Neural progenitor cell (in vitro differentiated cells): ENCODE measurements at regions not wholly inside any gene's neighbourhood (a gene's known extent, or its start where the extent isn't known, plus 50 kb on each side); places are given as distances from the start of the nearest gene placed in this dataset.

Experiments used
- DNase-seq: peaks from one replicate; pipeline ENCODE4 v3.0.0-alpha.2; 2016; ENCODE audit warnings: low spot score
- H2AFZ ChIP-seq: fragments of 200-600 bp; sonication (generic); replicated peaks from 2 replicates; pipeline ENCODE4 v1.6.1; 2016; ENCODE audit warnings: antibody characterized with exemption
- H3F3A ChIP-seq: fragments of 200-600 bp; sonication (generic); 2 replicates; pipeline ENCODE4 v1.6.1; 2016; ENCODE audit warnings: antibody characterized with exemption, low read depth
- H3K27ac ChIP-seq: fragments of 200-600 bp; sonication (generic); 2 replicates; pipeline ENCODE4 v1.5.1; 2016; ENCODE audit warnings: mild to moderate bottlenecking
- H3K27me3 ChIP-seq: fragments of 200-600 bp; sonication (generic); 2 replicates; pipeline ENCODE4 v1.6.1; 2016; ENCODE audit warnings: mild to moderate bottlenecking, moderate library complexity
- H3K36me3 ChIP-seq: fragments of 200-600 bp; sonication (generic); 2 replicates; pipeline ENCODE4 v1.5.1; 2016
- H3K4me1 ChIP-seq: fragments of 200-600 bp; sonication (generic); 2 replicates; pipeline ENCODE4 v1.6.1; 2016; ENCODE audit warnings: mixed run types
- H3K4me2 ChIP-seq: fragments of 200-600 bp; sonication (generic); 2 replicates; pipeline ENCODE4 v1.6.1; 2016
- H3K4me3 ChIP-seq: fragments of 200-600 bp; sonication (generic); 2 replicates; pipeline ENCODE4 v1.5.1; 2016
- H3K79me2 ChIP-seq: fragments of 200-600 bp; sonication (generic); 2 replicates; pipeline ENCODE4 v1.6.1; 2016; ENCODE audit warnings: low read depth
- H3K9ac ChIP-seq: fragments of 200-600 bp; sonication (generic); 2 replicates; pipeline ENCODE4 v1.6.1; 2016
- H3K9me3 ChIP-seq: fragments of 200-600 bp; sonication (generic); 2 replicates; pipeline ENCODE4 v1.5.1; 2016; ENCODE audit warnings: low read depth
- H4K20me1 ChIP-seq: fragments of 200-600 bp; sonication (generic); 2 replicates; pipeline ENCODE4 v1.6.1; 2016; ENCODE audit warnings: low read depth
- H3K27ac Mint-ChIP-seq: 3 replicates; pipeline ENCODE4 v1.8.0; 2021; ENCODE audit warnings: mixed read lengths
- H3K27me3 Mint-ChIP-seq: 2 replicates; pipeline ENCODE4 v1.8.0; 2022; ENCODE audit warnings: low read depth, mild to moderate bottlenecking, inconsistent platforms, moderate library complexity, mixed read lengths; ENCODE audit not compliant: insufficient read depth
- H3K36me3 Mint-ChIP-seq: 3 replicates; pipeline ENCODE4 v1.8.0; 2021; ENCODE audit warnings: mixed read lengths
- H3K4me1 Mint-ChIP-seq: 3 replicates; pipeline ENCODE4 v1.8.0; 2021; ENCODE audit warnings: mixed read lengths
- H3K4me3 Mint-ChIP-seq: 3 replicates; pipeline ENCODE4 v1.8.0; 2021; ENCODE audit warnings: mild to moderate bottlenecking, moderate library complexity, mixed read lengths
- H3K9me3 Mint-ChIP-seq: 3 replicates; pipeline ENCODE4 v1.8.0; 2020; ENCODE audit warnings: mixed read lengths
- EZH2 ChIP-seq: fragments of 200-600 bp; sonication (generic); IDR thresholded peaks from 2 replicates; pipeline ENCODE4 v1.6.1; 2017; ENCODE audit warnings: antibody characterized with exemption, mild to moderate bottlenecking, moderate library complexity
- EZH2phosphoT487 ChIP-seq: fragments of 200-600 bp; sonication (generic); IDR thresholded peaks from 2 replicates; pipeline ENCODE4 v1.6.1; 2017; ENCODE audit warnings: antibody characterized with exemption
- TF ChIP-seq, protein P1 (sequence below): fragments of 200-600 bp; sonication (generic); IDR thresholded peaks from 2 replicates; pipeline ENCODE4 v1.5.1; 2017; ENCODE audit warnings: antibody characterized with exemption, mild to moderate bottlenecking

DNA sequence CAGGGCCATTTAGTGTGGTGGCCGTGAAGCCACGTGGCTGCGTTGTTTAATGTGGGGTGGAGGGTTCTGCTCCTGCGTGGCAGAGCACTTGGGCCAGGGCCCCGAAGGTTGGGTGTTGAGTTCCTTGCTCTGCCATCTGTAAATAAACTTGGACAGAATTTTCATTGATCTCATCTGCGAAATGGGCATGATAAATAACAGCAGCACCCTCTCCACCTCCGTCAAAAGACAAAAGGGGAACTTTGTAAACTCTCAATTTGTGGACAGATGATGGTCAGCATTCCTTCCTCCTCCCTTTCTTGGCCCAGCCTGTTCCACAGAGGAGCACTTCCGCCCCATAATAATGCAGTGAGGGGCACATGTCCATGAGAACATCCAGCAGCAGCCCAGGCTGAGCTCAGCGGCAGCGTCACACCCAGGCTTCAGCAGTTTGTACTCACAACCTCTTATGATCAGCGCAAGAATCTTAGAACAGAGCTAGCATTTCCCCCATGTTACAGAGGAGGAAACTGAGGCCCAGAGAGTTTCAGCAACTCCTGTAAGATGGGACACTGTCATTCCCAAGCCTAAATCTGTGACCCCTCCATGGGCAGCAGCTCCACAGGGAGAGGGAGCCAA, 874.5 kb downstream of the BRD1 start:
- no peak for DNase-seq
- Mint-ChIP-seq H3K4me3 (no peak overlapping the region), H3K27ac (no peak overlapping the region), H3K4me1 (peaks cover 4% of the 10 kb centered on the region), H3K36me3 (no peaks in the 10 kb centered on the region), H3K27me3 (peaks cover 12% of the 10 kb centered on the region), H3K9me3 (no peaks in the 10 kb centered on the region)
- no peak overlapping the region for H3K27ac ChIP-seq
- no peaks in the 10 kb centered on the region for H3K9me3 ChIP-seq
- no peaks in the 10 kb centered on the region for H3F3A ChIP-seq
- H4K20me1 ChIP-seq: no peaks in the 10 kb centered on the region
- no peaks in the 10 kb centered on the region for H3K79me2 ChIP-seq
- no peaks in the 10 kb centered on the region for H3K27me3 ChIP-seq
- no peak overlapping the region for H3K4me2 ChIP-seq
- TF ChIP-seq EZH2phosphoT487 (no peak), EZH2 (no peak)
- TF ChIP-seq, protein P1, sequence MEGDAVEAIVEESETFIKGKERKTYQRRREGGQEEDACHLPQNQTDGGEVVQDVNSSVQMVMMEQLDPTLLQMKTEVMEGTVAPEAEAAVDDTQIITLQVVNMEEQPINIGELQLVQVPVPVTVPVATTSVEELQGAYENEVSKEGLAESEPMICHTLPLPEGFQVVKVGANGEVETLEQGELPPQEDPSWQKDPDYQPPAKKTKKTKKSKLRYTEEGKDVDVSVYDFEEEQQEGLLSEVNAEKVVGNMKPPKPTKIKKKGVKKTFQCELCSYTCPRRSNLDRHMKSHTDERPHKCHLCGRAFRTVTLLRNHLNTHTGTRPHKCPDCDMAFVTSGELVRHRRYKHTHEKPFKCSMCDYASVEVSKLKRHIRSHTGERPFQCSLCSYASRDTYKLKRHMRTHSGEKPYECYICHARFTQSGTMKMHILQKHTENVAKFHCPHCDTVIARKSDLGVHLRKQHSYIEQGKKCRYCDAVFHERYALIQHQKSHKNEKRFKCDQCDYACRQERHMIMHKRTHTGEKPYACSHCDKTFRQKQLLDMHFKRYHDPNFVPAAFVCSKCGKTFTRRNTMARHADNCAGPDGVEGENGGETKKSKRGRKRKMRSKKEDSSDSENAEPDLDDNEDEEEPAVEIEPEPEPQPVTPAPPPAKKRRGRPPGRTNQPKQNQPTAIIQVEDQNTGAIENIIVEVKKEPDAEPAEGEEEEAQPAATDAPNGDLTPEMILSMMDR: no peak
- H3K36me3 ChIP-seq: no peaks in the 10 kb centered on the region
- H3K4me1 ChIP-seq: no peaks in the 10 kb centered on the region
- no peak overlapping the region for H3K9ac ChIP-seq
- no peak overlapping the region for H2AFZ ChIP-seq
- no peak overlapping the region for H3K4me3 ChIP-seq

DNA sequence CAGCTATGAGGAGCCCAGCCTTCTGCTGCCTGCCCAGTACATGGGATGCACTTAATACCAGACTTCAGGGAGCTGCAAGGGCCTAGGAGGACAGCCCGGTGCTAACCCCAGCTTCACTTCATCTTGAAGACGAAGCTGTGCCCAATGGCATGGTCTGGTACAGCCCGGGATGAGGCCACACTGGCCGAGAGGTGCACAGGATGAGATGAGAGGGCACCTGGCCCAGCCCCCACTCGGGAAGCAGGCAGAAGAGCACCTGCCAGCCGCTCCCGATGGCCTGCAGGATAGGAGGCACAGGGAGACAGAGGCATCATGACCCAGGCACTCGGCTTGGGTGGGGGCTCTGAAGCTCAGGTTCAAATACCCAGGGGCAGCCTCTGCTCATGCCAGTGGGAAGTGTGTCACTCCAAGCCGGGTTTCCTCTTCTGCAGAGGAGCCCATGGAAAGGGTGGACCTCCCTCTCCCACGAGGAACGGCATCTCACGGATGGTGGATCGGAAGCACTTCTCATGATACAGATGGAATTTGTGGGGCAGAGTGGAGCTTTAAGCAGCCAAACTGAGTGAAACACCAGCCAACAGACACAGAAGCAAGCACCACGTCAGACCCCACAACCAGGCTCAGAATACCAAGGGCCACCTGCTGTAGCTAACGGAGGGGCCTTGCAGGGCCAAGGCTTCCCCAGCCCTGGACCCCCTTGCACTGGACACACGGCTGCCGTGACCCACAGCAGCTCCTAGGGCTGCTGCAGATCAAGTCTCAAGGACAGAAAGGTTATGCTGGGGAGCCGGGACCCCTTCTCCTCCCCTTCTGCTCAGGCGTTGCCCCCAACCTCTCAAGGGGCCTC, 875.2 kb downstream of the BRD1 start:
- Histone ChIP-seq H3K9ac (no peak overlapping the region), H3K9me3 (no peaks in the 10 kb centered on the region), H3F3A (no peaks in the 10 kb centered on the region), H3K4me3 (no peak overlapping the region), H3K4me2 (no peak overlapping the region), H3K27me3 (no peaks in the 10 kb centered on the region), H4K20me1 (no peaks in the 10 kb centered on the region), H3K36me3 (no peaks in the 10 kb centered on the region), H2AFZ (no peak overlapping the region), H3K4me1 (no peaks in the 10 kb centered on the region), H3K79me2 (no peaks in the 10 kb centered on the region), H3K27ac (no peak overlapping the region)
- Mint-ChIP-seq H3K36me3 (no peaks in the 10 kb centered on the region), H3K27ac (no peak overlapping the region), H3K27me3 (peaks cover 10% of the 10 kb centered on the region), H3K4me3 (no peak overlapping the region), H3K4me1 (peaks cover 4% of the 10 kb centered on the region), H3K9me3 (no peaks in the 10 kb centered on the region)
- no peak for DNase-seq
- TF ChIP-seq EZH2 (no peak), EZH2phosphoT487 (no peak)
- TF ChIP-seq, protein P1: no peak

DNA sequence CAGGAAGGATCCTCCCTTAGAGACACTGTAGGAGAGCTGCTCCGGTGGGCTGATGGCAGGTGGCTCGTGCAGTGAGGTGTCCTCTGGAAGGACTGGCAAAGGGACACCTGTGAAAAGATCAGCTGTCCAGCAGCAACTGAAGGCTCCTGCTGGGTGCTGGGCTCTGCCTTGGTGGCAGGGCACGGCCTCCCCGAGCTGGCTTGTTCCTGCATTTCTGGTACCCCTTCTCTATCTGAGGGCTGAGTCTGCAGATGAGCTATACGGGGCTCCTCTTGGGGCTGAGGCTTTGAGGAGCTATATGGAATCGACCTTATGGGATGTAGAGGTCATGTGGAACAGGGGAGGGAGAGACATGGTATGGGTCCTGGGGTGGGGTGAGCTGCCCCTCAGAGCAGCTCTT, 875.8 kb downstream of the BRD1 start:
- no peaks in the 10 kb centered on the region for H3K4me1 ChIP-seq
- peaks cover 4% of the 10 kb centered on the region for H3K4me1 Mint-ChIP-seq
- no peak overlapping the region for H3K4me2 ChIP-seq
- no peak overlapping the region for H3K27ac Mint-ChIP-seq
- H3K27ac ChIP-seq: no peak overlapping the region
- H3K4me3 ChIP-seq: no peak overlapping the region
- no peaks in the 10 kb centered on the region for H3K36me3 Mint-ChIP-seq
- peaks cover 10% of the 10 kb centered on the region for H3K27me3 Mint-ChIP-seq
- H3K9me3 ChIP-seq: no peaks in the 10 kb centered on the region
- H3K9me3 Mint-ChIP-seq: no peaks in the 10 kb centered on the region
- no peak overlapping the region for H2AFZ ChIP-seq
- H3K36me3 ChIP-seq: no peaks in the 10 kb centered on the region
- H3F3A ChIP-seq: no peaks in the 10 kb centered on the region
- no peak overlapping the region for H3K4me3 Mint-ChIP-seq
- H3K79me2 ChIP-seq: no peaks in the 10 kb centered on the region
- TF ChIP-seq EZH2 (no peak), EZH2phosphoT487 (no peak)
- TF ChIP-seq, protein P1: no peak
- DNase-seq: no peak
- no peaks in the 10 kb centered on the region for H4K20me1 ChIP-seq
- no peak overlapping the region for H3K9ac ChIP-seq
- H3K27me3 ChIP-seq: no peaks in the 10 kb centered on the region
